GM21423 (cell line): ENCODE measurements at regions not wholly inside any gene's neighbourhood (a gene's known extent, or its start where the extent isn't known, plus 50 kb on each side); places are given as distances from the start of the nearest gene placed in this dataset.

Experiments
- ATAC-seq: cut with Tn5 transposase; IDR thresholded peaks from one replicate; pipeline ENCODE4 v1.9.1; 2021; ENCODE audit warnings: mild to moderate bottlenecking, moderate library complexity; ENCODE audit not compliant: unreplicated experiment

DNA sequence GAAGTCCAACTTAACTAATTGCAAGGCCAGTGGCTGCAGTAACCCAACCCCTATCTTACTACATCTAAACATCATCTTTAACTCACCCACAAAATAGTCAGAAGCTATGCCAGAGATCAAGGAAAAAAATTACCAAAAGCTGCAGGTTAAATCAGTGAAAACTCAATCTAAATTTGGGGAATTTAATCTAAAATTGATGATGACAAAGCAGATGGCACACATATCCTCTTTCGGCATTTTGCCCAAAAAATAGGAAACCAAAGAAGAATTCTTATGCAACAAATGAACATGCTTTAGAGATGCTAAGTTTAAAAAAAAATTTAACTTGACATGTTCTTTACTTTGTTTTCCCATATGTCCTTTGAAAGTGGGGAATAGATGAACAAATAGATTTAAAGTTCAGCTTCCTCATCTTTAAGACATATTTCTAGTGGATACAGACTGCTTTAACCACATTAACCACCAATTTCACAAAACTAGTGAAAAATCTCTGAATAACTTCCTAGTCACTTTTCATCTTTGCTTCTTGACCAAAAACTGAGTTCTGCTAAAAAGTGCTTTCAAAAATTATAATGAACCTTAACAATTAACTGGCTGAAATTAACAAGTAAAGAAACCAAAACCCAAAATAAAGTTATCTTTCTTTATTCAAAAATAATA lies 74.3 kb upstream of the CCDC150 start:
- no peak for ATAC-seq

DNA sequence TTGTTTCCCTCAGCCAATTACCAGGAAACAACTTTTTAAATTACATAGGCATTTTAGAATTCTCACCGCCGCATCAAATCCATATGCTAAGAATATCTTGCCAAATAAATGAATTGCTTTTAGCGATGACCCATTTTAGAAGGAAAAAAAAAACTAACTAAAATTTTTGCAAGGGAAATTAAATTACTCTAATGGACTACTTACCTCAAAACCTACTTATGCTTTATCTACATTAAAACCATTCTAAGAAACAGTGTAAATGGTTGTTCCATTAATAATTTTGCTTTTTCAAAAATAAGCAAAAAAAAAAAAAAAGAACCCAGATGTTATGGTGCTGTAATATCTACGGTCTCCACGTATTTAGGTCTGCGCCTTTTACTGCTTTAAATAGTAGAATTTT lies 73.5 kb upstream of the CCDC150 start:
- ATAC-seq, result no peak

DNA sequence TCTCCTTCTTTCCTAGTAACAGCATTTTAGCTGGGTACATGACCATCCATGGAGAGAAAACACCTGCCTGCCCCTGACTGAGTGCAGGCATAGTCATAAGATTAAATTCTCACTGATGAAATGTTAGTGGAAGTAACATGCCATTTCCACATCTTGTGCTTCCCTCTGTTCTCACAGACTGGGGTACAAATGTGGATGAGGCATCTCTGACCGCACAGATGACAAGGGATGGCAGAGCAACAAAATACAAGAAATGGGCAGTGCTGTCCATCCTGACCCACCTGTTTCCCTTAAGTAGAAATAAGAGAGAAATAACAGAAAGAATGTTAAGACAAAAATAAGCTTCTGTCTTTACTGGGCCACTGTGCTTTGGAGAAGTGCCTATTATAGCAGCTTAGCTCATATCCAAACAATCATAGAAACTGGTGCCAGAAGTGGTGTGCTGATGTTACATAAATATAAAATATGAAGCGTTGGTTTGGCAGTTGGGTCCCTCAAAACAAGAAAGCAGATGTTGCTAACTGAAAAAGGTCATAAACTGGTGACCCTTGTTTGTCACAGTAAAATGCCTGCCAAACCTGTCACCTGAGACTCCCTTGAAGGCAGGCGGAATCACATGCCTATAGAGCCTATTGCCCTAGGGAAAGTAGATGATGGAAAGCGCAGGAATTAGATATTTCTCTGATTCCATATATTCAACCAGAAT lies 72.4 kb upstream of the CCDC150 start:
- ATAC-seq, result no peak

DNA sequence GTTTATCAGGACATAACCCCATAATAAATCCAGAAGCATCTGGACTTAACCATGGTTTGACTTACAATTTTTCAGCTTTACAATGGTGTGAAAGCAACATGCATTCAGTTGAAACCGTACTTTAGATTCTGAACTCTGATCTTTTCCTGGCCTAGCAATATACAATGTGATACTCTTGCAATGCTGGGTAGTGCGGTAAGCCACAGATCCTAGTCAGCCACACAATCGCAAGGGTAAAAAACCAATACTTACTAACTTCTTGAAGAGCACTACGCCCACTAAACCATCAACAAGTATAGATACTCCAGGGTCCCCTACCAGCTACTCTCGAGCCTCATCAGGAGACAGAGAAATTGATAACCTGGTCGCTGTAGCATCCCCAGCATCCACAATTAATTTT lies 71.0 kb upstream of the CCDC150 start:
- no peak for ATAC-seq

DNA sequence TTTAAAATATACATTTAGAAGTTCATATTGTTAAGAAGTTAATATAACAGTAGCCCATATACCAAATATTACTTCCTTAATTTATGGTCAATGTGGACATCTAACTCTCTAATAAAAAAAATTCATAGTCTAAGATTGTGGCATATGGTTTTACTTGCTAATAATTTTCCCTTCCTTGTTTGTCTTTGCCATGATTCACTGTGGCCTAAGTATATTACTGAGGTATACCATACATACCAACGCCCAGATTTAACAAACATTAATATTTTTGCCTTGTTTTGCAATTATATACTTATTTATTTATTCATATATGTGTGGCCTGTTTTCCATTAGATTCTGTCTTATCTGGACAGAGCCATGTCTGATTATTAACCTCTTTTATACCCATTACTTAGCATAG lies 54.6 kb upstream of the CCDC150 start:
- ATAC-seq, result no peak

DNA sequence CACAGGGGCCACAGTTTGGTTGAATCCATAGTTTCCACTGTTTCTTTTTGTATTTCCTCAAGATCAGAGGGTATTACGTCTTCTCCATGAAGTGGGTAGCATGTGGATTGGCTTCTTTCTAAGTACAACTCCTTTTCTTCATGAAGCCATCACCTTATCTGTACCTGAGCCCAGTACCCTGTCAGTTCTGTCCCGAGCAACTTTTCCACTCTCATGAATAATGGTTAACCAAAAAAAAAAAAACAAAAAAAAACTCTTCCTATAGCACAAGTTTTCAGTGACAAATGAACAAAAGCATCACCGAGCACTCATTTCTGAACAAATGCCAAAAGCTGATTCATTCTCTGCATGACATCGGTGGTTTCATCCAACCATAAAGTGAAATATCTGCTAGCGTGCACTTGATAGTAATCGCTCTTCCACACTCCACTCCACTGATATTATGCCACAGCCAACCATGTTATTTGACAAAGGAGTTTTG lies 53.0 kb upstream of the CCDC150 start:
- ATAC-seq, result no peak

GRCh38 chr2:196587056-196587455 lies 52.5 kb upstream of the CCDC150 start:
- ATAC-seq, result no peak

- no peak for ATAC-seq
Observed at GRCh38 chr2:196587739-196588138, 51.8 kb upstream of the CCDC150 start.

DNA sequence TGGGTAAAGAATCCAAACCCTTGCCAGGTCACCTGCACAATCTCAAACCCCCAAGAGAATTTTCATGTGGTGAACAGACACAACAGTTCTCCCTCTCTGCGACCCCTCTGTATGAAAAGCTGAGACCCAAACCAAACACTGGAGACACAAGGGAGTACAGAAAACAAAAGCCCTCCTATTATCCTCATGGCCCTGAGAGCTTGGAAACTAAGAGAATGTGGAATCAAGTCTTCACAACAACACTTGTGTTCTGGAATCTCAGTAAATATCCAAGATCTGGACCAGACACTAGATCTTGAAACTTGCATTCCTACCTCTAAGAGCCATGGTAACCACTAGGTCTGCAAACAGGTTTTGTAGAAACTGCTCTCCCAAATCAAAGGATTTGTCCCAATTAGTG lies 50.1 kb upstream of the CCDC150 start:
- no peak for ATAC-seq
